Neural progenitor cell (in vitro differentiated cells): ENCODE measurements at regions not wholly inside any gene's neighbourhood (a gene's known extent, or its start where the extent isn't known, plus 50 kb on each side); places are given as distances from the start of the nearest gene placed in this dataset.

Source experiments
- CTCF ChIP-seq: fragments of 200-600 bp; sonication (generic); IDR thresholded peaks from 2 replicates; pipeline ENCODE4 v1.5.1; 2017; ENCODE audit warnings: antibody characterized with exemption, mild to moderate bottlenecking
- EZH2 ChIP-seq: fragments of 200-600 bp; sonication (generic); IDR thresholded peaks from 2 replicates; pipeline ENCODE4 v1.6.1; 2017; ENCODE audit warnings: antibody characterized with exemption, mild to moderate bottlenecking, moderate library complexity

GRCh38 chr6:40000964-40001515 lies 66.8 kb upstream of the MOCS1 start:
- TF ChIP-seq CTCF: no peak
- no peak for TF ChIP-seq EZH2
